ENCODE measurements at regions not wholly inside any gene's neighbourhood (a gene's known extent, or its start where the extent isn't known, plus 50 kb on each side); places are given as distances from the start of the nearest gene placed in this dataset.
A peak's percentile ranks its signal among the peaks of the same experiment; 100 is the strongest.

- no peak for DNase-seq
These were observed 569.0 kb downstream of the DCDC2C start for GRCh38 chr2:4272261-4272858.

GRCh38 chr2:4278392-4278791 is 575.0 kb downstream of the DCDC2C start:
- no peak for DNase-seq

GRCh38 chr2:4279431-4279830 is 576.1 kb downstream of the DCDC2C start:
- no peak for DNase-seq

GRCh38 chr2:4291430-4291829 is 588.1 kb downstream of the DCDC2C start:
- no peak for DNase-seq

- DNase-seq: no peak
These were observed 592.3 kb downstream of the DCDC2C start for GRCh38 chr2:4295680-4296079.

- no peak for DNase-seq
These were observed 597.2 kb downstream of the DCDC2C start for GRCh38 chr2:4300616-4301015.

- no peak for DNase-seq
These were observed 621.2 kb downstream of the DCDC2C start for GRCh38 chr2:4324531-4324930.

- no peak for DNase-seq
These were observed 633.5 kb downstream of the DCDC2C start for GRCh38 chr2:4336864-4337263.

GRCh38 chr2:4338345-4338744 is 635.0 kb downstream of the DCDC2C start:
- no peak for DNase-seq

- no peak for DNase-seq
These were observed 637.2 kb downstream of the DCDC2C start for GRCh38 chr2:4340536-4340935.

- no peak for DNase-seq
These were observed 643.3 kb downstream of the DCDC2C start for GRCh38 chr2:4346628-4347027.

GRCh38 chr2:4353668-4354067 is 650.3 kb downstream of the DCDC2C start:
- no peak for DNase-seq

- no peak for DNase-seq
These were observed 650.8 kb downstream of the DCDC2C start for GRCh38 chr2:4354164-4354563.

GRCh38 chr2:4354678-4355077 is 651.3 kb downstream of the DCDC2C start:
- peak in 1 of 2 experiments; percentile 50 for DNase-seq

GRCh38 chr2:4356109-4356508 is 652.7 kb downstream of the DCDC2C start:
- DNase-seq: no peak

GRCh38 chr2:4356541-4356940 is 653.2 kb downstream of the DCDC2C start:
- no peak for DNase-seq

GRCh38 chr2:4357121-4357520 is 653.7 kb downstream of the DCDC2C start:
- DNase-seq: no peak

- no peak for DNase-seq
These were observed 655.5 kb downstream of the DCDC2C start for GRCh38 chr2:4358837-4359236.

- DNase-seq: no peak
These were observed 665.5 kb downstream of the DCDC2C start for GRCh38 chr2:4368907-4369306.

- DNase-seq: no peak
These were observed 666.5 kb downstream of the DCDC2C start for GRCh38 chr2:4369826-4370419.

GRCh38 chr2:4370422-4371090 is 667.2 kb downstream of the DCDC2C start:
- no peak for DNase-seq

- no peak for DNase-seq
These were observed 677.7 kb downstream of the DCDC2C start for GRCh38 chr2:4381049-4381448.

GRCh38 chr2:4381773-4382172 is 678.4 kb downstream of the DCDC2C start:
- DNase-seq: no peak

- no peak for DNase-seq
These were observed 687.6 kb downstream of the DCDC2C start for GRCh38 chr2:4391013-4391412.

GRCh38 chr2:4404363-4404762 is 701.0 kb downstream of the DCDC2C start:
- no peak for DNase-seq

Data from NCI-H526 (cell line).